IMR-90 (cell line): ENCODE measurements at regions not wholly inside any gene's neighbourhood (a gene's known extent, or its start where the extent isn't known, plus 50 kb on each side); places are given as distances from the start of the nearest gene placed in this dataset.
A peak's percentile ranks its signal among the peaks of the same experiment; 100 is the strongest.

ENCODE experiments used
- ATAC-seq: fragments of 200-7000 bp; cut with Tn5 transposase; 2 replicates; pipeline ENCODE4 v1.9.1; 2020; ENCODE audit warnings: low read depth, mild to moderate bottlenecking, moderate library complexity
- BruUV-seq: library from RNA; stranded (reverse); fragments of 400-500 nt; replicated peaks from 2 replicates; lab custom pipeline; 2021; lab: Mats Ljungman, UMichigan
- CTCF ChIA-PET: fragments of 300-600 bp; formaldehyde crosslinking; extraction: SDS; loops from one replicate; lab custom pipeline; 2021; ENCODE audit warnings: antibody characterized with exemption; lab: Yijun Ruan, JAX
- POLR2A ChIA-PET: fragments of 300-600 bp; sonication (Branson Sonifier 250); formaldehyde crosslinking; loops from one replicate; lab custom pipeline; 2022; ENCODE audit warnings: antibody characterized with exemption; ENCODE audit not compliant: unreplicated experiment; lab: Charles Lee
- DNase-seq: peaks from one replicate; pipeline ENCODE4 v3.0.0; 2013
- H2AFZ ChIP-seq: replicated peaks from 2 replicates; pipeline ENCODE3; 2013; ENCODE audit warnings: low read length, mild to moderate bottlenecking; ENCODE audit not compliant: poor library complexity
- H2AK5ac ChIP-seq: 2 replicates; pipeline ENCODE4 v1.6.1; 2013; ENCODE audit warnings: low read depth, low read length, inconsistent platforms
- H2AK9ac ChIP-seq: replicated peaks from 2 replicates; pipeline ENCODE3; 2013; ENCODE audit warnings: mild to moderate bottlenecking, low read depth, low read length, moderate library complexity; ENCODE audit not compliant: poor library complexity
- H2BK120ac ChIP-seq: 2 replicates; pipeline ENCODE4 v1.6.1; 2013; ENCODE audit warnings: low read depth, low read length, inconsistent platforms
- H2BK15ac ChIP-seq: 3 replicates; pipeline ENCODE4 v1.6.1; 2013; ENCODE audit warnings: low read depth, low read length, inconsistent platforms
- H2BK20ac ChIP-seq: 2 replicates; pipeline ENCODE4 v1.6.1; 2013; ENCODE audit warnings: low read depth, mild to moderate bottlenecking, inconsistent platforms, low read length, moderate library complexity
- H2BK5ac ChIP-seq: 2 replicates; pipeline ENCODE4 v1.6.1; 2013; ENCODE audit warnings: mild to moderate bottlenecking, low read depth, low read length, inconsistent platforms; ENCODE audit not compliant: poor library complexity, severe bottlenecking
- H3K14ac ChIP-seq: replicated peaks from 2 replicates; pipeline ENCODE4 v1.6.1; 2013; ENCODE audit warnings: low read depth, low read length, inconsistent platforms
- H3K18ac ChIP-seq: 2 replicates; pipeline ENCODE4 v1.6.1; 2013; ENCODE audit warnings: low read depth, low read length, control low read depth
- H3K23ac ChIP-seq: 2 replicates; pipeline ENCODE4 v1.6.1; 2013; ENCODE audit warnings: low read depth, low read length, inconsistent platforms
- H3K27ac ChIP-seq: 2 replicates; pipeline ENCODE4 v1.5.1; 2013; ENCODE audit warnings: mild to moderate bottlenecking, control low read depth, low read length; ENCODE audit not compliant: insufficient read depth
- H3K27me3 ChIP-seq: 2 replicates; pipeline ENCODE4 v1.6.1; 2013; ENCODE audit warnings: low read length; ENCODE audit not compliant: control insufficient read depth, insufficient read depth
- H3K36me3 ChIP-seq: 2 replicates; pipeline ENCODE4 v1.6.1; 2013; ENCODE audit warnings: low read length, mixed read lengths; ENCODE audit not compliant: control insufficient read depth, insufficient read depth
- H3K4ac ChIP-seq: 2 replicates; pipeline ENCODE4 v1.6.1; 2013; ENCODE audit warnings: low read depth, low read length, inconsistent platforms
- H3K4me1 ChIP-seq: 2 replicates; pipeline ENCODE4 v1.6.1; 2013; ENCODE audit warnings: low read length, mixed read lengths; ENCODE audit not compliant: control insufficient read depth, insufficient read depth
- H3K4me2 ChIP-seq: 2 replicates; pipeline ENCODE4 v1.6.1; 2013; ENCODE audit warnings: low read depth, mild to moderate bottlenecking, control low read depth, low read length, moderate library complexity
- H3K4me3 ChIP-seq: 2 replicates; pipeline ENCODE4 v1.5.1; 2013; ENCODE audit warnings: low read depth, mild to moderate bottlenecking, control low read depth, low read length, moderate library complexity; ENCODE audit not compliant: insufficient read depth
- H3K56ac ChIP-seq: 2 replicates; pipeline ENCODE4 v1.6.1; 2013; ENCODE audit warnings: low read length, inconsistent platforms; ENCODE audit not compliant: insufficient read depth; ENCODE audit errors: extremely low read depth
- H3K79me1 ChIP-seq, 2 experiments: 2 replicates each; pipeline ENCODE4 v1.6.1; 2013; ENCODE audit warnings: low read length in 2 of 2, inconsistent platforms in 1 of 2, low read depth in 1 of 2
- H3K9ac ChIP-seq: 2 replicates; pipeline ENCODE4 v1.6.1; 2013; ENCODE audit warnings: low read depth, low read length, control low read depth
- H3K9me1 ChIP-seq: 2 replicates; pipeline ENCODE4 v1.6.1; 2013; ENCODE audit warnings: low read length, inconsistent platforms; ENCODE audit not compliant: insufficient read depth
- H3K9me3 ChIP-seq: 2 replicates; pipeline ENCODE4 v1.6.1; 2013; ENCODE audit warnings: low read length; ENCODE audit not compliant: control insufficient read depth, insufficient read depth
- H4K20me1 ChIP-seq: 2 replicates; pipeline ENCODE4 v1.6.1; 2013; ENCODE audit warnings: low read length, inconsistent platforms; ENCODE audit not compliant: insufficient read depth
- H4K5ac ChIP-seq: 2 replicates; pipeline ENCODE4 v1.6.1; 2013; ENCODE audit warnings: mild to moderate bottlenecking, low read depth, low read length, control low read depth
- H4K8ac ChIP-seq, 2 experiments: 2 replicates each; pipeline ENCODE4 v1.6.1; 2013; ENCODE audit warnings: low read depth in 2 of 2, low read length in 2 of 2, control low read depth in 1 of 2, inconsistent platforms in 1 of 2
- H4K91ac ChIP-seq: 2 replicates; pipeline ENCODE4 v1.6.1; 2013; ENCODE audit warnings: low read depth, low read length, inconsistent platforms; ENCODE audit not compliant: insufficient read depth
- BHLHE40 ChIP-seq: fragments of 150-350 bp; IDR thresholded peaks from 2 replicates; pipeline ENCODE4 v1.6.1; 2016; ENCODE audit warnings: mild to moderate bottlenecking, low read depth, low read length
- CEBPB ChIP-seq: IDR thresholded peaks from 2 replicates; pipeline ENCODE4 v1.6.1; 2012; ENCODE audit warnings: low read depth, low read length, improper control_type of control experiment
- CHD1 ChIP-seq: IDR thresholded peaks from 2 replicates; pipeline ENCODE4 v1.6.1; 2012; ENCODE audit warnings: low read depth, low read length, improper control_type of control experiment
- CTCF ChIP-seq: conservative IDR thresholded peaks from 2 replicates; pipeline ENCODE4 v1.5.1; 2012; ENCODE audit warnings: mild to moderate bottlenecking, low read depth, low read length, improper control_type of control experiment
- FOS ChIP-seq: fragments of 150-350 bp; IDR thresholded peaks from 2 replicates; pipeline ENCODE4 v1.6.1; 2016; ENCODE audit warnings: low read depth, low read length
- MAFK ChIP-seq: IDR thresholded peaks from 2 replicates; pipeline ENCODE4 v1.6.1; 2012; ENCODE audit warnings: low read depth, low read length, improper control_type of control experiment
- MAZ ChIP-seq: IDR thresholded peaks from 2 replicates; pipeline ENCODE4 v1.6.1; 2012; ENCODE audit warnings: low read depth, mild to moderate bottlenecking, low read length, improper control_type of control experiment, moderate library complexity, borderline replicate concordance
- MXI1 ChIP-seq: IDR thresholded peaks from 2 replicates; pipeline ENCODE4 v1.6.1; 2012; ENCODE audit warnings: low read depth, mild to moderate bottlenecking, low read length, moderate library complexity, borderline replicate concordance
- NFE2L2 ChIP-seq: fragments of 150-350 bp; IDR thresholded peaks from 2 replicates; pipeline ENCODE4 v1.6.1; 2016; ENCODE audit warnings: low read depth, mild to moderate bottlenecking, low read length
- POLR2A ChIP-seq: IDR thresholded peaks from 2 replicates; pipeline ENCODE4 v1.6.1; 2012; ENCODE audit warnings: mild to moderate bottlenecking, low read depth, low read length
- RAD21 ChIP-seq: IDR thresholded peaks from 2 replicates; pipeline ENCODE4 v1.6.1; 2012; ENCODE audit warnings: low read length, improper control_type of control experiment
- RCOR1 ChIP-seq: IDR thresholded peaks from 2 replicates; pipeline ENCODE4 v1.6.1; 2012; ENCODE audit warnings: mild to moderate bottlenecking, low read length, improper control_type of control experiment; ENCODE audit not compliant: insufficient replicate concordance
- RFX5 ChIP-seq: IDR thresholded peaks from 2 replicates; pipeline ENCODE4 v1.8.0; 2012; ENCODE audit warnings: low read depth, mild to moderate bottlenecking, low read length, moderate library complexity
- WGBS, 2 experiments: methylation state at CpG; one replicate each; pipeline versions ENCODE4 v1.1.5 to v1.1.7; 2013; ENCODE audit warnings: missing lambda C conversion rate in 2 of 2; ENCODE audit not compliant: insufficient read length in 1 of 2; ENCODE audit errors: extremely low coverage in 2 of 2; 5-methylcytosine and 5-hydroxymethylcytosine counted together
- dilution Hi-C: fragments of 300-500 bp; cut with HindIII; formaldehyde crosslinking; loops from one replicate; pipeline ENCODE4 v1.14.3; 2018; ENCODE audit warnings: low sequenced_read_pairs; ENCODE audit not compliant: unreplicated experiment
- in situ Hi-C: fragments of 300-500 bp; cut with MboI; formaldehyde crosslinking; loops from 3 replicates; pipeline ENCODE4 v1.14.3; 2019; ENCODE audit warnings: low sequenced_read_pairs, inconsistent platforms, mixed read lengths
- intact Hi-C: fragments of 100-400 bp; cut with micrococcal nuclease; formaldehyde crosslinking; loops from 2 replicates; pipeline ENCODE4 v1.10.0; 2022
- TF ChIP-seq, protein P1 (sequence below): fragments of 150-350 bp; IDR thresholded peaks from 2 replicates; pipeline ENCODE4 v1.6.1; 2016; ENCODE audit warnings: low read depth, mild to moderate bottlenecking, low read length, moderate library complexity, borderline replicate concordance
- TF ChIP-seq, protein P2 (sequence below): fragments of 150-350 bp; IDR thresholded peaks from 2 replicates; pipeline ENCODE4 v1.6.1; 2017; ENCODE audit warnings: mild to moderate bottlenecking, antibody characterized with exemption, low read length, low read depth

GRCh38 chr6:56831334-56831733 is 123.6 kb upstream of the BEND6 start:
- intact Hi-C loops = no loop called here

More at GRCh38 chr6:56831334-56831733, 123.6 kb upstream of the BEND6 start:
- Histone ChIP-seq H3K79me1 (peaks cover 15 to 63% of the 10 kb centered on the region in 2 experiments), H4K20me1 (peaks cover 70% of the 10 kb centered on the region), H3K4me3 (no peak overlapping the region), H4K8ac (no peak overlapping the region), H3K14ac (no peak overlapping the region), H3K9me3 (no peaks in the 10 kb centered on the region), H2BK20ac (no peak overlapping the region), H2BK15ac (no peak overlapping the region), H3K4me1 (peaks cover 4% of the 10 kb centered on the region), H2BK5ac (peak overlapping the region; percentile 21), H3K36me3 (no peaks in the 10 kb centered on the region), H2AK9ac (no peak overlapping the region), H3K9ac (no peak overlapping the region), H3K27me3 (no peaks in the 10 kb centered on the region), H2AFZ (no peak overlapping the region), H3K27ac (no peak overlapping the region), H3K4me2 (peak overlapping the region; percentile 10; the same call in 1 of the 2 replicates), H2AK5ac (no peak overlapping the region), H3K56ac (no peak overlapping the region), H4K91ac (no peak overlapping the region), H3K9me1 (peaks cover 13% of the 10 kb centered on the region), H4K5ac (no peak overlapping the region), H3K4ac (no peak overlapping the region), H3K23ac (peak overlapping the region; percentile 55; the same call in 1 of the 2 replicates), H3K18ac (no peak overlapping the region), H2BK120ac (no peak overlapping the region)
- in situ Hi-C loops (no loop called here), dilution Hi-C loops (no loop called here)
- DNase-seq (no peak), ATAC-seq (no peak)
- no TSS peak for BruUV-seq
- no CpG with 5 or more reads among the region's 2 CpGs for WGBS, 2 experiments
- ChIA-PET POLR2A (no interaction called here), CTCF (no interaction called here)
- no peak for TF ChIP-seq MAZ
- TF ChIP-seq CTCF = no peak
- TF ChIP-seq FOS = no peak
- TF ChIP-seq MAFK = no peak
- TF ChIP-seq BHLHE40 = no peak
- TF ChIP-seq CHD1 = no peak
- no peak for TF ChIP-seq POLR2A
- TF ChIP-seq, protein P1, sequence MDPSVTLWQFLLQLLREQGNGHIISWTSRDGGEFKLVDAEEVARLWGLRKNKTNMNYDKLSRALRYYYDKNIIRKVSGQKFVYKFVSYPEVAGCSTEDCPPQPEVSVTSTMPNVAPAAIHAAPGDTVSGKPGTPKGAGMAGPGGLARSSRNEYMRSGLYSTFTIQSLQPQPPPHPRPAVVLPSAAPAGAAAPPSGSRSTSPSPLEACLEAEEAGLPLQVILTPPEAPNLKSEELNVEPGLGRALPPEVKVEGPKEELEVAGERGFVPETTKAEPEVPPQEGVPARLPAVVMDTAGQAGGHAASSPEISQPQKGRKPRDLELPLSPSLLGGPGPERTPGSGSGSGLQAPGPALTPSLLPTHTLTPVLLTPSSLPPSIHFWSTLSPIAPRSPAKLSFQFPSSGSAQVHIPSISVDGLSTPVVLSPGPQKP = no peak
- TF ChIP-seq RFX5 = no peak
- TF ChIP-seq NFE2L2 = no peak
- no peak for TF ChIP-seq CEBPB
- TF ChIP-seq MXI1 = no peak
- no peak for TF ChIP-seq RCOR1
- TF ChIP-seq, protein P2, sequence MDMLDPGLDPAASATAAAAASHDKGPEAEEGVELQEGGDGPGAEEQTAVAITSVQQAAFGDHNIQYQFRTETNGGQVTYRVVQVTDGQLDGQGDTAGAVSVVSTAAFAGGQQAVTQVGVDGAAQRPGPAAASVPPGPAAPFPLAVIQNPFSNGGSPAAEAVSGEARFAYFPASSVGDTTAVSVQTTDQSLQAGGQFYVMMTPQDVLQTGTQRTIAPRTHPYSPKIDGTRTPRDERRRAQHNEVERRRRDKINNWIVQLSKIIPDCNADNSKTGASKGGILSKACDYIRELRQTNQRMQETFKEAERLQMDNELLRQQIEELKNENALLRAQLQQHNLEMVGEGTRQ = no peak
- no peak for TF ChIP-seq RAD21
